SIG-M5 treated with dmso at 0.1 percent for 504 hours (cell line): ENCODE measurements at regions not wholly inside any gene's neighbourhood (a gene's known extent, or its start where the extent isn't known, plus 50 kb on each side); places are given as distances from the start of the nearest gene placed in this dataset.

Experiments used
- DNase-seq: peaks from one replicate; lab custom pipeline; 2025; ENCODE audit not compliant: unreplicated experiment; lab: John Stamatoyannopoulos, UW

GRCh38 chr1:58149271-58149812, 397.2 kb downstream of the OMA1 start:
- no peak for DNase-seq

GRCh38 chr1:58144698-58145270, 401.7 kb downstream of the OMA1 start:
- no peak for DNase-seq

GRCh38 chr1:58143972-58144697, 402.4 kb downstream of the OMA1 start:
- DNase-seq = no peak

GRCh38 chr1:58136387-58136786, 410.1 kb downstream of the OMA1 start:
- DNase-seq = no peak

GRCh38 chr1:58135821-58136321, 410.7 kb downstream of the OMA1 start:
- no peak for DNase-seq

GRCh38 chr1:58133562-58133961, 413.0 kb downstream of the OMA1 start:
- DNase-seq = no peak

- no peak for DNase-seq
Measured at GRCh38 chr1:58123051-58123450, 423.5 kb downstream of the OMA1 start.

GRCh38 chr1:58119971-58120370, 426.6 kb downstream of the OMA1 start:
- no peak for DNase-seq

GRCh38 chr1:58116284-58116683, 430.2 kb downstream of the OMA1 start:
- no peak for DNase-seq

- DNase-seq = no peak
Measured at GRCh38 chr1:58109646-58110200, 436.8 kb downstream of the OMA1 start.

GRCh38 chr1:58108783-58109182, 437.7 kb downstream of the OMA1 start:
- no peak for DNase-seq

GRCh38 chr1:58107943-58108342, 438.6 kb downstream of the OMA1 start:
- no peak for DNase-seq

GRCh38 chr1:58104960-58105359, 441.6 kb downstream of the OMA1 start:
- DNase-seq = no peak

- DNase-seq = no peak
Measured at GRCh38 chr1:58096714-58097113, 449.8 kb downstream of the OMA1 start.

- DNase-seq = no peak
Measured at GRCh38 chr1:58095183-58095582, 451.3 kb downstream of the OMA1 start.

- DNase-seq = no peak
Measured at GRCh38 chr1:58094221-58094620, 452.3 kb downstream of the OMA1 start.

GRCh38 chr1:58090640-58091039, 455.9 kb downstream of the OMA1 start:
- DNase-seq = no peak

- no peak for DNase-seq
Measured at GRCh38 chr1:58089898-58090534, 456.5 kb downstream of the OMA1 start.

GRCh38 chr1:58084266-58084665, 462.3 kb downstream of the OMA1 start:
- DNase-seq = no peak

GRCh38 chr1:58082596-58082995, 463.9 kb downstream of the OMA1 start:
- DNase-seq = no peak

- no peak for DNase-seq
Measured at GRCh38 chr1:58076258-58076657, 470.3 kb downstream of the OMA1 start.

GRCh38 chr1:58075188-58075578, 471.3 kb downstream of the OMA1 start:
- no peak for DNase-seq
